H9 (cell line): ENCODE measurements at regions not wholly inside any gene's neighbourhood (a gene's known extent, or its start where the extent isn't known, plus 50 kb on each side); places are given as distances from the start of the nearest gene placed in this dataset.
"Not testable (repeated sequence)": the region's sequence is repeated elsewhere in the genome, so short reads cannot be mapped to it uniquely, and the experiment has no call there.

ENCODE experiments used
- DNase-seq: peaks from one replicate; pipeline ENCODE4 v3.0.0-alpha.2; 2017
- H2AFZ ChIP-seq: one replicate; pipeline ENCODE4 v1.6.1; 2013; ENCODE audit warnings: mild to moderate bottlenecking, low read length, control low read depth, moderate library complexity
- H2AK5ac ChIP-seq: 2 replicates; pipeline ENCODE4 v1.6.1; 2013; ENCODE audit warnings: low read length, control low read depth, mixed read lengths; ENCODE audit not compliant: insufficient read length
- H2BK120ac ChIP-seq: one replicate; pipeline ENCODE4 v1.6.1; 2013; ENCODE audit warnings: low read depth, mild to moderate bottlenecking, low read length, control low read depth, inconsistent platforms; ENCODE audit not compliant: poor library complexity, severe bottlenecking
- H2BK12ac ChIP-seq: 2 replicates; pipeline ENCODE4 v1.6.1; 2013; ENCODE audit warnings: low read length, control low read depth, mixed read lengths, low read depth; ENCODE audit not compliant: insufficient read length
- H2BK15ac ChIP-seq: 2 replicates; pipeline ENCODE4 v1.6.1; 2013; ENCODE audit warnings: low read depth, low read length, control low read depth
- H2BK20ac ChIP-seq: one replicate; pipeline ENCODE4 v1.6.1; 2013; ENCODE audit warnings: low read depth, mild to moderate bottlenecking, low read length, control low read depth, inconsistent platforms; ENCODE audit not compliant: poor library complexity, severe bottlenecking
- H2BK5ac ChIP-seq: 2 replicates; pipeline ENCODE4 v1.6.1; 2013; ENCODE audit warnings: low read length, control low read depth, mixed read lengths; ENCODE audit not compliant: insufficient read length
- H3K14ac ChIP-seq: 2 replicates; pipeline ENCODE4 v1.6.1; 2013; ENCODE audit warnings: low read length, control low read depth; ENCODE audit not compliant: insufficient read depth
- H3K18ac ChIP-seq: 2 replicates; pipeline ENCODE4 v1.6.1; 2013; ENCODE audit warnings: low read depth, mild to moderate bottlenecking, mixed read lengths, low read length, control low read depth; ENCODE audit not compliant: insufficient read length
- H3K23ac ChIP-seq: 2 replicates; pipeline ENCODE4 v1.6.1; 2013; ENCODE audit warnings: low read length, control low read depth, mixed read lengths, low read depth; ENCODE audit not compliant: insufficient read length
- H3K23me2 ChIP-seq: 2 replicates; pipeline ENCODE4 v1.6.1; 2013; ENCODE audit warnings: low read depth, mild to moderate bottlenecking, mixed read lengths, low read length, control low read depth; ENCODE audit not compliant: insufficient read length, poor library complexity, severe bottlenecking
- H3K27ac ChIP-seq: 2 replicates; pipeline ENCODE4 v1.5.1; 2013; ENCODE audit warnings: low read length, control low read depth, mixed read lengths, low read depth; ENCODE audit not compliant: insufficient read length
- H3K27me3 ChIP-seq: 2 replicates; pipeline ENCODE4 v1.6.1; 2013; ENCODE audit warnings: low read length, control low read depth, inconsistent platforms; ENCODE audit not compliant: insufficient read depth
- H3K4ac ChIP-seq: 2 replicates; pipeline ENCODE4 v1.6.1; 2013; ENCODE audit warnings: low read depth, mild to moderate bottlenecking, control low read depth, inconsistent platforms, low read length, moderate library complexity
- H3K4me1 ChIP-seq: 2 replicates; pipeline ENCODE4 v1.6.1; 2013; ENCODE audit warnings: low read length, control low read depth, inconsistent platforms; ENCODE audit not compliant: insufficient read depth
- H3K4me2 ChIP-seq: 2 replicates; pipeline ENCODE4 v1.6.1; 2013; ENCODE audit warnings: low read length, control low read depth, mixed read lengths; ENCODE audit not compliant: insufficient read length, insufficient read depth
- H3K56ac ChIP-seq: 2 replicates; pipeline ENCODE4 v1.6.1; 2013; ENCODE audit warnings: low read depth, mild to moderate bottlenecking, mixed read lengths, low read length, control low read depth; ENCODE audit not compliant: insufficient read length
- H3K79me1 ChIP-seq: 2 replicates; pipeline ENCODE4 v1.6.1; 2013; ENCODE audit warnings: low read depth, mild to moderate bottlenecking, moderate library complexity, low read length, control low read depth, inconsistent platforms; ENCODE audit not compliant: insufficient read depth, poor library complexity, severe bottlenecking
- H3K79me2 ChIP-seq: 2 replicates; pipeline ENCODE4 v1.6.1; 2013; ENCODE audit warnings: low read length, control low read depth, inconsistent platforms; ENCODE audit not compliant: insufficient read depth
- H3K9ac ChIP-seq: 2 replicates; pipeline ENCODE4 v1.6.1; 2013; ENCODE audit warnings: low read length, control low read depth, mixed read lengths; ENCODE audit not compliant: insufficient read length; ENCODE audit errors: extremely low read depth
- H3K9me3 ChIP-seq: one replicate; pipeline ENCODE4 v1.6.1; 2013; ENCODE audit warnings: low read depth, low read length, inconsistent platforms; ENCODE audit not compliant: control insufficient read depth
- H3T11ph ChIP-seq: one replicate; pipeline ENCODE4 v1.6.1; 2013; ENCODE audit warnings: mild to moderate bottlenecking, low read length, control low read depth, inconsistent platforms
- H4K20me1 ChIP-seq: one replicate; pipeline ENCODE4 v1.6.1; 2013; ENCODE audit not compliant: control insufficient read depth, insufficient read length, insufficient read depth
- H4K5ac ChIP-seq: 2 replicates; pipeline ENCODE4 v1.6.1; 2013; ENCODE audit warnings: low read depth, mild to moderate bottlenecking, mixed read lengths, low read length, control low read depth; ENCODE audit not compliant: insufficient read length
- H4K8ac ChIP-seq: replicated peaks from 2 replicates; pipeline ENCODE4 v1.6.1; 2013; ENCODE audit warnings: low read length, control low read depth, mixed read lengths, low read depth; ENCODE audit not compliant: insufficient read length
- H4K91ac ChIP-seq: 2 replicates; pipeline ENCODE4 v1.6.1; 2013; ENCODE audit warnings: low read depth, mild to moderate bottlenecking, moderate library complexity, mixed read lengths, low read length, control low read depth; ENCODE audit not compliant: insufficient read length
- H3K27ac Mint-ChIP-seq, 3 experiments: 2 replicates in 2 of 3; 3 replicates in 1 of 3; pipeline ENCODE4 v1.8.0; 2020 to 2021; ENCODE audit warnings: mixed read lengths in 3 of 3, mild to moderate bottlenecking in 1 of 3, moderate library complexity in 1 of 3
- H3K27me3 Mint-ChIP-seq: 2 replicates; pipeline ENCODE4 v1.8.0; 2021; ENCODE audit warnings: low read depth, mild to moderate bottlenecking, moderate library complexity, mixed read lengths
- H3K36me3 Mint-ChIP-seq, 3 experiments: 2 replicates in 2 of 3; 3 replicates in 1 of 3; pipeline ENCODE4 v1.8.0; 2020 to 2021; ENCODE audit warnings: low read depth in 3 of 3, mixed read lengths in 3 of 3; ENCODE audit not compliant: insufficient read depth in 1 of 3
- H3K4me1 Mint-ChIP-seq, 2 experiments: 2 replicates each; pipeline ENCODE4 v1.8.0; 2020; ENCODE audit warnings: mixed read lengths in 2 of 2
- H3K4me3 Mint-ChIP-seq, 2 experiments: 2 replicates in 1 of 2; 3 replicates in 1 of 2; pipeline ENCODE4 v1.8.0; 2020 to 2021; ENCODE audit warnings: mild to moderate bottlenecking in 2 of 2, mixed read lengths in 2 of 2, moderate library complexity in 1 of 2
- H3K9me3 Mint-ChIP-seq, 2 experiments: 2 replicates in 1 of 2; 3 replicates in 1 of 2; pipeline ENCODE4 v1.8.0; 2020; ENCODE audit warnings: mild to moderate bottlenecking in 2 of 2, mixed read lengths in 2 of 2, moderate library complexity in 1 of 2
- WGBS: extraction: QIAGEN DNeasy Blood & Tissue Kit; methylation state at CpG from one replicate; pipeline ENCODE4 v1.1.7; 2013; ENCODE audit warnings: missing lambda C conversion rate, low lambda C conversion rate, mixed read lengths; ENCODE audit not compliant: insufficient read length; ENCODE audit errors: extremely low coverage; 5-methylcytosine and 5-hydroxymethylcytosine counted together

DNA sequence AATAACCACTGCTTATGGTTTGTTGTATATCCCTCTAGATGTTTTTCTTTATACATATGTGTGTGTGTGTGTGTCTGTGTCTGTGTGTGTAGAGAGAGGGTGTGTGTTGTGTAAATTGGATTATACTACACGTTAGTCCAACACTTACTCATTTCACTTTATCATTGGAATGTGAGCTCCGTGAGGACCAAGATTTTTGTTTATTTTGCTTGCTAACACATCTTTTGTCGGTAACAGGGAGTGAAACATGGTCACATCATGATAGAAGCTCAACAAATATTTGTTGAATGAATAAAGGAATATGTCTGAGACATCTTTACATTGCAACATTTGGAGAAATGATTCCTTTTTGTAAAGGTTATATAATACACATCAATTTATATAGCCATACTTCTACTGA lies 94.2 kb upstream of the ADORA2B start:
- H2BK12ac ChIP-seq, H3T11ph ChIP-seq, H3K36me3 Mint-ChIP-seq, H3K23ac ChIP-seq, H3K23me2 ChIP-seq, H2BK120ac ChIP-seq, H2BK5ac ChIP-seq, H3K27me3 ChIP-seq, DNase-seq, H3K4me1 ChIP-seq, H3K56ac ChIP-seq, H2AFZ ChIP-seq, H4K5ac ChIP-seq, H3K79me2 ChIP-seq, H3K4me1 Mint-ChIP-seq, H3K14ac ChIP-seq, H4K91ac ChIP-seq, H3K27ac ChIP-seq, H3K27me3 Mint-ChIP-seq, H3K9me3 ChIP-seq, H2AK5ac ChIP-seq, H3K9ac ChIP-seq, H4K8ac ChIP-seq, H4K20me1 ChIP-seq, H2BK20ac ChIP-seq, H3K79me1 ChIP-seq, H3K4me3 Mint-ChIP-seq, H3K9me3 Mint-ChIP-seq, H3K27ac Mint-ChIP-seq, H2BK15ac ChIP-seq, H3K4me2 ChIP-seq, H3K18ac ChIP-seq, H3K4ac ChIP-seq: not testable (repeated sequence)
- WGBS: no CpG with 5 or more reads among the region's 3 CpGs

DNA sequence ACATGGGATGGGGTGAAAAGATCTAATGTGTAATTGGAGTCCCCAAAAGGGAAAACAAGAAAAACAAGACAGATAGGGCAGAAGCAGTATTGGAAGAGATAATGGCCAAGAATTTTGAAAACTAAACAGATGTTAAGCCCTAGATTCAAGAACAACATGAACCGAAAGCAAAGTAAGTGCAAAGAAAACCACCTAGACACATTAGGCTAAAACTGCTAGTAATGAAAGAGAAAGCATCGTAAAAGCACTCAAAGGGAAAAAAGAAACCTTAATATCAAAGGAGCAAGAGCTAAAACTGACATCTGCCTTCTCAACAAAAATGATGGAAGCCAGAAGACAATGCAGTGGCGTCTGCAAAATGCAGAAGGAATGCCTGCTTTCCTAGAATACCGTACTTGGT lies 92.1 kb upstream of the ADORA2B start:
- not testable (repeated sequence) for H2BK12ac ChIP-seq, H3K79me1 ChIP-seq, H3K27ac ChIP-seq, H3K4me2 ChIP-seq, H3K23ac ChIP-seq, H4K91ac ChIP-seq, H2BK5ac ChIP-seq, H3K18ac ChIP-seq, H3K79me2 ChIP-seq, H3K56ac ChIP-seq, H2BK15ac ChIP-seq, H3T11ph ChIP-seq, H3K14ac ChIP-seq, H3K9me3 Mint-ChIP-seq, H2BK20ac ChIP-seq, H3K4ac ChIP-seq, H3K27me3 ChIP-seq, H3K36me3 Mint-ChIP-seq, H2BK120ac ChIP-seq, H3K4me1 Mint-ChIP-seq, H3K27ac Mint-ChIP-seq, H3K23me2 ChIP-seq, H3K9me3 ChIP-seq, H3K9ac ChIP-seq, H2AK5ac ChIP-seq, H4K5ac ChIP-seq, H3K4me1 ChIP-seq, DNase-seq, H2AFZ ChIP-seq, H4K8ac ChIP-seq, H3K4me3 Mint-ChIP-seq, H3K27me3 Mint-ChIP-seq, H4K20me1 ChIP-seq
- WGBS: no CpG with 5 or more reads among the region's 4 CpGs
